Lower lobe of right lung (tissue), 2 donors: ENCODE measurements at regions not wholly inside any gene's neighbourhood (a gene's known extent, or its start where the extent isn't known, plus 50 kb on each side); places are given as distances from the start of the nearest gene placed in this dataset.
"Not testable (repeated sequence)": the region's sequence is repeated elsewhere in the genome, so short reads cannot be mapped to it uniquely, and the experiment has no call there.

Experiments used
- ATAC-seq, 2 donors: fragments of 200-7000 bp; cut with Tn5 transposase; one replicate each; pipeline ENCODE4 v1.9.1; 2020 to 2022; ENCODE audit warnings: mild to moderate bottlenecking in 2 of 2, moderate library complexity in 2 of 2
- DNase-seq: peaks from one replicate; pipeline ENCODE4 v3.0.0-alpha.2; 2020
- H3K27ac ChIP-seq: fragments of 200-600 bp; one replicate; pipeline ENCODE4 v1.8.0; 2022
- H3K27me3 ChIP-seq: fragments of 200-600 bp; one replicate; pipeline ENCODE4 v1.8.0; 2022; ENCODE audit warnings: low read depth
- H3K36me3 ChIP-seq: fragments of 200-600 bp; one replicate; pipeline ENCODE4 v1.8.0; 2022; ENCODE audit warnings: mild to moderate bottlenecking
- H3K4me1 ChIP-seq: fragments of 200-600 bp; one replicate; pipeline ENCODE4 v1.8.0; 2022
- H3K4me3 ChIP-seq: fragments of 200-600 bp; one replicate; pipeline ENCODE4 v1.8.0; 2022; ENCODE audit warnings: mild to moderate bottlenecking
- H3K9me3 ChIP-seq: fragments of 200-600 bp; one replicate; pipeline ENCODE4 v1.8.0; 2022
- CTCF ChIP-seq: fragments of 200-600 bp; IDR thresholded peaks from one replicate; pipeline ENCODE4 v1.8.0; 2022; ENCODE audit warnings: antibody characterized with exemption, mild to moderate bottlenecking
- intact Hi-C: fragments of 100-400 bp; cut with DNase I; formaldehyde crosslinking; loops from one replicate; pipeline ENCODE4 v1.11.0; 2022
- donor health status: DM: no; HTN: yes; CAD: no; lungs with severe emphysema.

GRCh38 chr12:56872366-56872765 lies 61.8 kb downstream of the SDR9C7 start:
- DNase-seq: no peak
- intact Hi-C loops: no loop called here
- no peaks in the 10 kb centered on the region for H3K27me3 ChIP-seq
- H3K9me3 ChIP-seq: no peaks in the 10 kb centered on the region
- peaks cover 4% of the 10 kb centered on the region for H3K4me1 ChIP-seq
- no peak overlapping the region for H3K27ac ChIP-seq
- TF ChIP-seq CTCF: no peak
- H3K36me3 ChIP-seq: no peaks in the 10 kb centered on the region
- no peak for ATAC-seq
- H3K4me3 ChIP-seq: no peak overlapping the region

- no peaks in the 10 kb centered on the region for H3K36me3 ChIP-seq
- H3K27me3 ChIP-seq: no peaks in the 10 kb centered on the region
- no peak for TF ChIP-seq CTCF
- ATAC-seq (no peak), DNase-seq (no peak)
- no peak overlapping the region for H3K4me3 ChIP-seq
- intact Hi-C loops: no loop called here
- H3K9me3 ChIP-seq: peaks cover 28% of the 10 kb centered on the region
- no peak overlapping the region for H3K27ac ChIP-seq
- H3K4me1 ChIP-seq: no peaks in the 10 kb centered on the region
Observed at GRCh38 chr12:56867216-56867615, 67.0 kb downstream of the SDR9C7 start.

- H3K4me1 ChIP-seq: no peaks in the 10 kb centered on the region
- no peak for TF ChIP-seq CTCF
- no peak overlapping the region for H3K4me3 ChIP-seq
- no peaks in the 10 kb centered on the region for H3K27me3 ChIP-seq
- H3K27ac ChIP-seq: no peak overlapping the region
- peaks cover 28% of the 10 kb centered on the region for H3K9me3 ChIP-seq
- ATAC-seq: no peak
- no peaks in the 10 kb centered on the region for H3K36me3 ChIP-seq
- no peak for DNase-seq
- intact Hi-C loops: no loop called here
Observed at GRCh38 chr12:56866493-56866892, 67.7 kb downstream of the SDR9C7 start.

GRCh38 chr12:56864318-56864717 lies 69.9 kb downstream of the SDR9C7 start:
- Histone ChIP-seq H3K27me3 (no peaks in the 10 kb centered on the region), H3K36me3 (no peaks in the 10 kb centered on the region), H3K9me3 (peaks cover 28% of the 10 kb centered on the region), H3K27ac (no peak overlapping the region), H3K4me3 (no peak overlapping the region), H3K4me1 (no peaks in the 10 kb centered on the region)
- intact Hi-C loops: no loop called here
- no peak for TF ChIP-seq CTCF
- ATAC-seq: no peak
- no peak for DNase-seq

GRCh38 chr12:56863789-56864188 lies 70.4 kb downstream of the SDR9C7 start:
- no peaks in the 10 kb centered on the region for H3K27me3 ChIP-seq
- DNase-seq (no peak), ATAC-seq (no peak)
- no peaks in the 10 kb centered on the region for H3K36me3 ChIP-seq
- no peaks in the 10 kb centered on the region for H3K4me1 ChIP-seq
- peaks cover 28% of the 10 kb centered on the region for H3K9me3 ChIP-seq
- intact Hi-C loops: no loop called here
- TF ChIP-seq CTCF: no peak
- H3K4me3 ChIP-seq: no peak overlapping the region
- H3K27ac ChIP-seq: no peak overlapping the region

GRCh38 chr12:56862264-56862663 lies 71.9 kb downstream of the SDR9C7 start:
- no peak for DNase-seq
- Histone ChIP-seq H3K9me3 (peaks cover 28% of the 10 kb centered on the region), H3K27ac (no peak overlapping the region), H3K4me1 (no peaks in the 10 kb centered on the region), H3K27me3 (no peaks in the 10 kb centered on the region), H3K4me3 (no peak overlapping the region), H3K36me3 (no peaks in the 10 kb centered on the region)
- ATAC-seq: no peak
- TF ChIP-seq CTCF: no peak
- intact Hi-C loops: no loop called here

- H3K27ac ChIP-seq, ATAC-seq, H3K4me1 ChIP-seq, intact Hi-C loops, H3K4me3 ChIP-seq, H3K27me3 ChIP-seq, H3K36me3 ChIP-seq, DNase-seq: not testable (repeated sequence)
- H3K9me3 ChIP-seq: peaks cover 12% of the 10 kb centered on the region
Observed at GRCh38 chr12:56853392-56853978, 80.7 kb downstream of the SDR9C7 start.
